GM18870 (cell line): ENCODE measurements at regions not wholly inside any gene's neighbourhood (a gene's known extent, or its start where the extent isn't known, plus 50 kb on each side); places are given as distances from the start of the nearest gene placed in this dataset.
"Not testable (repeated sequence)": the region's sequence is repeated elsewhere in the genome, so short reads cannot be mapped to it uniquely, and the experiment has no call there.

Source experiments
- ATAC-seq: cut with Tn5 transposase; IDR thresholded peaks from one replicate; pipeline ENCODE4 v1.9.1; 2021; ENCODE audit warnings: moderate library complexity; ENCODE audit not compliant: unreplicated experiment

- peak; percentile 49 for ATAC-seq
Measured at GRCh38 chr10:44724415-44725174, 186.5 kb upstream of the TMEM72 start.

GRCh38 chr10:44725404-44725803 lies 185.7 kb upstream of the TMEM72 start:
- peak; percentile 84 for ATAC-seq

- no peak for ATAC-seq
Measured at GRCh38 chr10:44731283-44731682, 179.9 kb upstream of the TMEM72 start.

- no peak for ATAC-seq
Measured at GRCh38 chr10:44733501-44734488, 177.3 kb upstream of the TMEM72 start.

GRCh38 chr10:44742248-44742647 lies 168.9 kb upstream of the TMEM72 start:
- no peak for ATAC-seq

GRCh38 chr10:44743535-44743934 lies 167.6 kb upstream of the TMEM72 start:
- no peak for ATAC-seq

GRCh38 chr10:44745920-44746319 lies 165.2 kb upstream of the TMEM72 start:
- ATAC-seq, result no peak

GRCh38 chr10:44747593-44748172 lies 163.5 kb upstream of the TMEM72 start:
- ATAC-seq, result no peak

- no peak for ATAC-seq
Measured at GRCh38 chr10:44749151-44749550, 162.0 kb upstream of the TMEM72 start.

- ATAC-seq, result no peak
Measured at GRCh38 chr10:44752451-44753441, 158.4 kb upstream of the TMEM72 start.

GRCh38 chr10:44754355-44754754 lies 156.8 kb upstream of the TMEM72 start:
- ATAC-seq, result not testable (repeated sequence)

- no peak for ATAC-seq
Measured at GRCh38 chr10:44755481-44755880, 155.7 kb upstream of the TMEM72 start.

- no peak for ATAC-seq
Measured at GRCh38 chr10:44756216-44756615, 154.9 kb upstream of the TMEM72 start.

GRCh38 chr10:44757551-44758205 lies 153.5 kb upstream of the TMEM72 start:
- no peak for ATAC-seq

GRCh38 chr10:44759122-44759521 lies 152.0 kb upstream of the TMEM72 start:
- ATAC-seq, result no peak

- no peak for ATAC-seq
Measured at GRCh38 chr10:44760513-44760912, 150.6 kb upstream of the TMEM72 start.

- ATAC-seq, result no peak
Measured at GRCh38 chr10:44761076-44761475, 150.1 kb upstream of the TMEM72 start.

- no peak for ATAC-seq
Measured at GRCh38 chr10:44763331-44763730, 147.8 kb upstream of the TMEM72 start.

GRCh38 chr10:44765299-44765698 lies 145.8 kb upstream of the TMEM72 start:
- ATAC-seq, result no peak

- ATAC-seq, result no peak
Measured at GRCh38 chr10:44766631-44767030, 144.5 kb upstream of the TMEM72 start.
